ENCODE measurements at regions not wholly inside any gene's neighbourhood (a gene's known extent, or its start where the extent isn't known, plus 50 kb on each side); places are given as distances from the start of the nearest gene placed in this dataset.
"Not testable (repeated sequence)": the region's sequence is repeated elsewhere in the genome, so short reads cannot be mapped to it uniquely, and the experiment has no call there.

DNA sequence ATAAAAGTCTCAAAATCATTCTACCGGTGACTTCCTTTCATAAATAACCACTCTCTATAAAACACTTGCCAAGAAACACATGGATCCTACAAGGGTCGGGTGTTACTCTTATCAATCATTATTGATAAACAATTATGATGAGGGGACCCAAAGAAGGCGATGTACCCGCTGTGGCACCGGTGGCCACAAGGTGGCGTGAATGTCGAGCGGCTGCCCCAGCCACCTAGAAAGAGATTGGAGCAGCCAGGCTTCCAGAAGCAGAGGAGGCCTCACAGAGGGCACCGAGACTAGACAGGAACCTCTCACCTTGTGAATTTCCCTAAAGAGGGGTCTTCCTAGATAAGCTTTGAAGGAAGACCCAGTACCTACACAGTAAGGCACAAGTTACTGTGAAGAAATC, 80.5 kb upstream of the GOLGA6L6 start:
- DNase-seq = not testable (repeated sequence)

DNA sequence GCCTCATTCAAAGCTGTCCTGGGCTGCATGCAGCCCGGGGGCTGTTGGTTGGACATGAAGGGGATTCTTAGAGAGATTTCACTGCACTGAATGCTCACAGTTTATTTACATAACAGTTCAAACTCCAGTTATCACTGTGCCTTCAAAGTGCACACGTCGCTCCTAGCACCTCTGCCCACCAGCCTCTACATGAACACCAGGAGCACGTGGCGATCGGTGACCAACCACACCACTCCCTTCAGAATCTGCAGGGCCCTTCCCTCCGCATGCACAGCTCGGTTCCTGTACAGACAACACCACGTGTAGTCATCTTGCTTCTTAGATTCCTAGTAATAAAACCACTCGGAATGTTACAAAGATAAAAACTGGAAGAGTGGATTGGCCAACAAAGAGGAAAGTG, 72.9 kb upstream of the GOLGA6L6 start:
- not testable (repeated sequence) for DNase-seq

DNA sequence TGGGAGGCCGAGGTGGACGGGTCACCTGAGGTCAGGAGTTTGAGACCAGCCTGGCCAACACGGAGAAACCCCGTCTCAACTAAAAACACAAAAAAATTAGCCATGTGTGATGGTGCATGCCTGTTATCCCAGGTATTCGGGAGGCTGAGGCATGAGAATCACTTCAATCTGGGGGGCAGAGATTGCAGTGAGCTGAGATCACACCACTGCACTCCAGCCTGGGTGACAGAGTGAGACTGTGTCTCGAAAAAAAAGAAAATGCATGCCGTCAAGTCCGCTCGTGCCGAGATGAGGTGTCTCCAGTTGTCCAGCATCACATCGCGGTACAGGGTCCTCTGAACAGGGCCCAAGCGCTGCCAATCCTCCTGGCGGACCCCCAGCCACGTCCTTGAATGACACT, 71.2 kb upstream of the GOLGA6L6 start:
- DNase-seq = not testable (repeated sequence)

DNA sequence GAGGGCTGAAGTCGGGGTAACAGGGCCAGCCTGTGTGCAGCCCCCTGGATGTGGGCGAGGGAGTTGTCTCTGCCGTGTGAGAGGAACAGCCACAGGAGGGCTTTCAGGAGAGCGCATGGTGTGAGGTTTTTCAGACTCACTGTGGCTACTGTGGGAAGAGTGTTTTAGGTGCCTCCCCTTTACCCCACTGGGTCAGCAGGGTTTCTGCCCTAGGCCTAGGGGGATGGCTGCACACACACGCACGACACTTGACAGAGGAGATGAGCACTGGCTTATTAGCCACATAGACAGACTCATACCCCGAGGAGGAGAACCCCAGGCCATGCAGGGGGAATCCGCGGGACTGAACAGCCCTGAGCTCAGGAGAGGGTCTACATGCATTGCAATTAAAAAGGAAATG, 70.8 kb upstream of the GOLGA6L6 start:
- DNase-seq = not testable (repeated sequence)

DNA sequence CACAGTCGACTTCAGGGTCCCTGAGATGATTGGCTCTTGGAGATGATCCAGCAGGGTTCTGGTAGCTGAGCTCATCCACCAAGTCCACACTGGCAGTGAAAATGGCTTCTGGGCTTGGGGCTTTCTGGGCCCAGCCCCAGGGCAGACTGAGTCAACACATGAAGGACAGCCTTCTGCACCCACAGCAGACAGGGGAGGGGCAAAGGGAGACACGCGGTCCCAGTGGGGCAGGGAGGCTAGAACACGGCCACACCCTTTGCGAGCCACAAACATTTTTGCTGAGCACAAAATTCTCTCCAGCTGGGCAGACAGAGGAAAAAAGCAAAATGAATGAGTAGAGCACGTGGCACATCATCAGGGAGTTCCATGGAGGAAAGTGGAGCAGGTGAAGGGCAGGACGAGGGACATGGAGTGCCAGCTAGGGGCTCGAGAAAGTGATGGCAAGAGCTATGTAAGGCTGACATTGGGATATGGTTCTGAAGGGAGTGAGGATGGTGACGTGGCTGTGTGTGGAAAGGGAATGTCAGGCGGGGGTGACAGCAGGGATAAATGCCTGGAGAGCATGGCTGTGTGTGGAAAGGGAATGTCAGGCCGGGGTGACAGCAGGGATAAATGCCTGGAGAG, 70.2 kb upstream of the GOLGA6L6 start:
- DNase-seq = not testable (repeated sequence)

DNA sequence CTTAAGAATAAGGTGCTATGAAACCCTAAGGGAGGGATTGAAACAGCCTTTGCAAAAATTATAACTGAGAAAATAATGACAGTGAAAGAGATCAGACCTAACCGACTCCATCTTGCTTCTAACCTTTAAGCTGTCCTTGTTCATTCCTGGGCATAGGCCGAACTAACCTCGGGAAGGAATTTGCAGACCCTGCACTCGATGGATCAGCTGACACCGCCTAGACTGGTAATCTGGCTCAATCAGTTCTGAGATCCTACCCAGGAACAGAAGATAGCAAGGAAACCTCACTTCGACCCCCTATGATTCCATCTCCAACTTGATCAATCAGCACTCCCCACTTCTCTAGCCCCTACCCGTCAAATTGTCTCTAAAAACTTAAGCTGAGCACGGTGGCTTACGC, 66.6 kb upstream of the GOLGA6L6 start:
- DNase-seq = not testable (repeated sequence)

DNA sequence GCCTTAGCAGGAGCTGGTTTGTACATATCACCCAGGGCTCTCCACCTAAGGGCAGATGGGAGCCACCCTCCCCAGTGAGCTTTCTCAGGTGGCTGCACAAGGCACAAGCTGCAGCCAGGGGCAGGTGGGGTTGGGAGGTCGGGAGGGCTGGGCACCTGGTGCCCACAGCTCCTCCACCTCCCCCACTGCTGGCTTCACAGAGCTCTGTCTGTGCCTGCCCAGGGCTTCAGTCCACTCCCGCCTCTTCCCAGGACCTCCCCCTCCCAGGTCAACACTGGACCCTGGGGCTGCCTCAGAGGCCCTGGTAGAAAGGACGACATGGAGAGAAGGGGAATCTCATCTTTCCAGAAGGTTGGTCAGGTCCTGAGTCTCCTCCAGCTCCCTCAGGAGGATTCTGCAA, 55.6 kb upstream of the GOLGA6L6 start:
- DNase-seq = not testable (repeated sequence)

DNA sequence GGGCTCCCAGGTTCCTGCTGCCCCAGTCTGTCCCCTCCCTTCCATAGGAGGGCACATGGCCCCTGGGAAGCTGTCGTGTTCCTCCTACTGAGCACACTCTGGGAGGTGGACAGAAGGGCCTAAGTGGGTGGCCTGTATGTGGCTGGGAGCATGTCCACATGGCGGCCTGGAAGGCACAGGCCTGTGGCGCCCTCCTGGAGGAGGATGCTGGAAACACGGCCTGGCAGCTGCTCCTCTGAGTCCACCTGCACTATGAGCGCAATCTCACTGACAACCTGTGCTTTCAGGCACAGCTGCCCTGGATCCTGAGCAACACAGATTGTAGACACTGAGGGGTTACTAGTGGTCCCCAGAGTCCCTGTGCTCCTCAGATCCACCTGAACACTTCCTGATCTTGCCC, 52.6 kb upstream of the GOLGA6L6 start:
- not testable (repeated sequence) for DNase-seq

DNA sequence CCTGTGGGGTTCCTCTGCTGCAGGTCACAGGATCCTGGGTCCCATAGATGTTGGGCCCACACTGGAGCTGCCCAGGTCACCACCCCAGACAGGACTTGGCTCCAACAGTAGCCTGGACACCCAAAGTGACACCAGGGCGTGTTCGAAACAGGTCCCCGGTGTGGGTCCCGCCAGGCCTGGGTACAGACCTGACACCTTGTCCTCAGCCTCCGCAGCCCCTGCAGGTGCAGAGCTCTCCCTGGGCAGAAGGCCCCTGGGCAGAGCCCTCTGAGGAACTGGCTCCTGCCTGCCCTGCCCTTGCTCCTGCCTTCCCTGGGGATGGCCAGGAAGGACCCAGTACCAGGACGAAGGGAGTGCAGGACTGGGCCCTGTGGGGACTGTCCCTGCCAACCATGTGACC, 50.3 kb upstream of the GOLGA6L6 start:
- not testable (repeated sequence) for DNase-seq

Data from stimulated activated CD4-positive, alpha-beta T cell treated with anti-CD3 and anti-CD28 coated beads, Interleukin-1b, Interleukin-23, amount 100 ng/mL, for 48 hours (primary cell).